ENCODE measurements at regions not wholly inside any gene's neighbourhood (a gene's known extent, or its start where the extent isn't known, plus 50 kb on each side); places are given as distances from the start of the nearest gene placed in this dataset.
A peak's percentile ranks its signal among the peaks of the same experiment; 100 is the strongest.

GRCh38 chr1:83011265-83011664 is 987.7 kb downstream of the TTLL7 start:
- intact Hi-C loops (cut with DNase I): no loop called here
- Histone ChIP-seq H3K9me3 (peaks cover 0 to 4% of the 10 kb centered on the region in 2 donors), H3K36me3 (no peaks in the 10 kb centered on the region), H3K4me3 (no peak overlapping the region), H3K27me3 (no peaks in the 10 kb centered on the region), H3K27ac (no peak overlapping the region), H3K4me1 (no peaks in the 10 kb centered on the region)
- TF ChIP-seq CTCF (IDR thresholded peaks at IDR 0.05): no peak
- DNase-seq (no peak), ATAC-seq (no peak)

DNA sequence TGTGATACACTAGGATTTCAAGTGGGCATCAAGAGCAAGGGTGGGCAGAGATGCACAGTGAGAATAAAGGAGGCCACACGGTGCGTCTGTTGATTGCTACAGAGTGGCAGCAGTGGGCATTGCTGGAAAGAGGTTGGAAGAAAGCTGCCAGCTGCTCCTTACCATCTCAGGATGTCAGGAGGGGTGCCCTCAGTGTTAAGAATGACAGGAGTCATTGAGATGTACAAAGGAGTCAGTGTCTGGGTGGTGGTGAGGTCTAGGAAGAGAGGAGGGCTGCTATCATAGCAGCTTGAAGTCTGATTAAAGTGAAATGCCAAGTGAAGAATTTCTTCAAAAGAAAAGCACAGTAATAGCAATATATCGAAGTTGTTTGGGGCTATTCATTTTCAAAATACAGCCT is 992.7 kb downstream of the TTLL7 start:
- intact Hi-C loops (cut with DNase I): no loop called here
- TF ChIP-seq CTCF (IDR thresholded peaks at IDR 0.05): no peak
- Histone ChIP-seq H3K36me3 (no peaks in the 10 kb centered on the region), H3K4me3 (no peak overlapping the region), H3K27me3 (no peaks in the 10 kb centered on the region), H3K9me3 (peaks cover 0 to 4% of the 10 kb centered on the region in 2 donors), H3K4me1 (no peaks in the 10 kb centered on the region), H3K27ac (no peak overlapping the region)
- DNase-seq: no peak
- no peak for ATAC-seq

GRCh38 chr1:83000286-83000685 is 998.6 kb downstream of the TTLL7 start:
- no peak for TF ChIP-seq CTCF (IDR thresholded peaks at IDR 0.05)
- Histone ChIP-seq H3K27me3 (no peaks in the 10 kb centered on the region), H3K4me3 (no peak overlapping the region), H3K27ac (no peak overlapping the region), H3K4me1 (no peaks in the 10 kb centered on the region), H3K36me3 (no peaks in the 10 kb centered on the region), H3K9me3 (no peaks in the 10 kb centered on the region)
- intact Hi-C loops (cut with DNase I): no loop called here
- no peak for ATAC-seq
- DNase-seq: no peak

DNA sequence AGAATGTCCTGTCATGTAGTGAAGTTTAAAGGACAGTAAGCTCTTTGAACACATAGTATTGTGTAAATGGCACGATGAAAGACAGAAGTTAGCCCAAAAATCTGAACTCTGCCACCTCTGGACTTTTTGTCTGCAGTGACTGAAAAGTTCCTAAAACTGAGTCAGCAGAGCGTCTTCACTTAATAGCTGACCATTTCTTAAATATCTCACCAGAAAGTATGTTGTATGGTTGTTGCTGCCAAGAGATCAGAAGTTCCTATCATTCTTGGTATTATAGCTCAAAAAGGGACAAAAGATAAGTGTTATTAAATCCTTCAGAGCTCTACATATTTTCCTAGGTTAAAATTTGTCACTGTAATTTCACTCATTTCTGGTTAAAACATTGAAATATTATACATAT is 1003.0 kb downstream of the TTLL7 start:
- TF ChIP-seq CTCF (IDR thresholded peaks at IDR 0.05): no peak
- intact Hi-C loops (cut with DNase I): no loop called here
- ATAC-seq (no peak), DNase-seq (no peak)
- H3K9me3 ChIP-seq: peaks cover 0 to 8% of the 10 kb centered on the region in 2 donors
- no peak overlapping the region for H3K4me3 ChIP-seq
- no peaks in the 10 kb centered on the region for H3K4me1 ChIP-seq
- no peaks in the 10 kb centered on the region for H3K27me3 ChIP-seq
- no peak overlapping the region for H3K27ac ChIP-seq
- H3K36me3 ChIP-seq: no peaks in the 10 kb centered on the region

DNA sequence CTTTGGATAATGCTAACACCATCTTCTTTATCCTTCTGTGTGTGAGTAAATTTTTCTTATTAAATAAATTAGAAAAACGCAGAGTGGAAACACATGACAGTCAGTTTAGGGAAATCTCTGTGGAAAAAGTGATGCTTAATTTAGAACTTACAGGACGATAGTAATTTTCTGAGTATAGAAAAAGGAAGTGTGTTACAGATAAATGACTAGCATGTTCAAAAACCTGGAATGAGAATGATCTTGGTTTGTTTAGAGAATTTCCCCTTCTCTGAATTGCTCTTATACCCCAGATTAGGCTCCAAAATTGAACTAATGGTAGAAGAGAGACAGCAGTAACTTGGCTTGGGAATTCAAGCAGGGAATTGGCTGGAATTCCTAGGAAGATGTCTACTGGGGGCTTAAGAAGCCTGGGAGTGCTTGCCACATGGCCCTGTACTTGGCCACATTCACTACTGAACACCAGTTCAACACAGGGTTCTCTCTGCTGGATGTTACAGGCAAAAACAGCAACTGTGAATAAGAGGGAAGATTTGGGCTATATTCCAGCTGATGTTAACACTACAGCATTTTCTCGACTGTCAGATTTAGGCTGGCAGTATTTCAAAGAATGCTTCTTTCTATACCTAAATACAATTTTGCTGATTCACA is 1004.2 kb downstream of the TTLL7 start:
- Histone ChIP-seq H3K9me3 (peaks cover 0 to 8% of the 10 kb centered on the region in 2 donors), H3K36me3 (no peaks in the 10 kb centered on the region), H3K27ac (no peak overlapping the region), H3K4me1 (no peaks in the 10 kb centered on the region), H3K27me3 (no peaks in the 10 kb centered on the region), H3K4me3 (no peak overlapping the region)
- intact Hi-C loops (cut with DNase I): no loop called here
- no peak for ATAC-seq
- DNase-seq: peak in 1 of 4 donors; percentile 13
- no peak for TF ChIP-seq CTCF (IDR thresholded peaks at IDR 0.05)

All from left lung (tissue), 4 donors.